ENCODE measurements at regions not wholly inside any gene's neighbourhood (a gene's known extent, or its start where the extent isn't known, plus 50 kb on each side); places are given as distances from the start of the nearest gene placed in this dataset.

GRCh38 chr2:37556256-37556655 lies 115.2 kb downstream of the CDC42EP3 start:
- H3K4me3 ChIP-seq (ENCODE audit: low read length) = no peak overlapping the region
- DNase-seq (ENCODE audit: low read depth) = no peak
- TF ChIP-seq, protein P1, sequence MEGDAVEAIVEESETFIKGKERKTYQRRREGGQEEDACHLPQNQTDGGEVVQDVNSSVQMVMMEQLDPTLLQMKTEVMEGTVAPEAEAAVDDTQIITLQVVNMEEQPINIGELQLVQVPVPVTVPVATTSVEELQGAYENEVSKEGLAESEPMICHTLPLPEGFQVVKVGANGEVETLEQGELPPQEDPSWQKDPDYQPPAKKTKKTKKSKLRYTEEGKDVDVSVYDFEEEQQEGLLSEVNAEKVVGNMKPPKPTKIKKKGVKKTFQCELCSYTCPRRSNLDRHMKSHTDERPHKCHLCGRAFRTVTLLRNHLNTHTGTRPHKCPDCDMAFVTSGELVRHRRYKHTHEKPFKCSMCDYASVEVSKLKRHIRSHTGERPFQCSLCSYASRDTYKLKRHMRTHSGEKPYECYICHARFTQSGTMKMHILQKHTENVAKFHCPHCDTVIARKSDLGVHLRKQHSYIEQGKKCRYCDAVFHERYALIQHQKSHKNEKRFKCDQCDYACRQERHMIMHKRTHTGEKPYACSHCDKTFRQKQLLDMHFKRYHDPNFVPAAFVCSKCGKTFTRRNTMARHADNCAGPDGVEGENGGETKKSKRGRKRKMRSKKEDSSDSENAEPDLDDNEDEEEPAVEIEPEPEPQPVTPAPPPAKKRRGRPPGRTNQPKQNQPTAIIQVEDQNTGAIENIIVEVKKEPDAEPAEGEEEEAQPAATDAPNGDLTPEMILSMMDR (IDR thresholded peaks at IDR 0.05; ENCODE audit: insufficient read depth, low read depth, low read length, missing control alignments) = no peak

DNA sequence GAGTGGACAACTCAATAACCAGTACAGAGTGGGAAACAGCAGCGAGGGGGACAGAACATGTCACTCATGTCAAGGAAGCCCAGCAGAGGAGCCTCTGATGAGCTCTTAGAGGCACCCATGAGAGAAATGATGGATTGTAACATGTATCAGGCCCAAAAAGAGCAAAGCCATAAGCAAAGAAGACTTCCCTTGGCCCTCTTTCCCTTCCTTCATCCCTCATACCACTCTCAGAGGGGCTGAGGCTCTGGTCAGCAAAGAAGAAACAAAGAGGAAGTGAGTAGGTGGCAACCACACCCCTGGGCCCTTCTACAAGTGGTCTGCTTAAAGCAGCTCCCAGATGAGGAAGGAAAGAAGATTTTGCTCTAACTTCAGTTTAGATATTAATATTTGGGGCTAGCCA lies 112.8 kb downstream of the CDC42EP3 start:
- DNase-seq (ENCODE audit: low read depth) = no peak
- TF ChIP-seq, protein P1 (IDR thresholded peaks at IDR 0.05; ENCODE audit: insufficient read depth, low read depth, low read length, missing control alignments) = no peak
- no peak overlapping the region for H3K4me3 ChIP-seq (ENCODE audit: low read length)

DNA sequence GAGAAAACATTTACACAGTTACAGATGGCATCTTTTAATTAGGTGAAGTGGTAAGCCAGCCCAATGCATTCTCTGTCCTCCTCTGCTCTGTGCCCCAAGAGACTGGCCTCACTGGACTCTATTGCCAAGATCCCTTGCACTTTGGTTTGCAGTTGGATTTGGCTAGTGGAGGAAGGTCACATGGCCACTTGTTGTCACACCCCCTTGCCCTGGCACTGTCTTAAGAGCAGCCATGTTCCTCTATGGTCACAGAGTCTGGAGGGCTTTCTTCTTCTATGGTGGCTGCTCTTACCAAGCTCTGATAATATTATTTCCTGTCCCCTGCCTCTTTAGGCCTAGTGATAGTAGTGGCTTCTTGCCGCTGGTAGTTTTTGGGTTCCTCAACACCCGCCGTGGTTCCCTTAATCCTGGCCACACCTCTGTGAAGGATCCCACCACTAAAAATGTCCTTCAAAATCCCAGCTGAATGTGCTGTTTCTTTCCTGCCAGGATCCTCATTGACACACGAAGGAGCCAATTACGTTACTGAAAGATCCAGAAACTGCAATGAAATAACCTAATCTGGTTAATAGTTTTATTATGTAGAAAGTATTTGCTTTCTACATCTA lies 111.1 kb downstream of the CDC42EP3 start:
- no peak overlapping the region for H3K4me3 ChIP-seq (ENCODE audit: low read length)
- TF ChIP-seq, protein P1 (IDR thresholded peaks at IDR 0.05; ENCODE audit: insufficient read depth, low read depth, low read length, missing control alignments) = no peak
- DNase-seq (ENCODE audit: low read depth) = no peak

DNA sequence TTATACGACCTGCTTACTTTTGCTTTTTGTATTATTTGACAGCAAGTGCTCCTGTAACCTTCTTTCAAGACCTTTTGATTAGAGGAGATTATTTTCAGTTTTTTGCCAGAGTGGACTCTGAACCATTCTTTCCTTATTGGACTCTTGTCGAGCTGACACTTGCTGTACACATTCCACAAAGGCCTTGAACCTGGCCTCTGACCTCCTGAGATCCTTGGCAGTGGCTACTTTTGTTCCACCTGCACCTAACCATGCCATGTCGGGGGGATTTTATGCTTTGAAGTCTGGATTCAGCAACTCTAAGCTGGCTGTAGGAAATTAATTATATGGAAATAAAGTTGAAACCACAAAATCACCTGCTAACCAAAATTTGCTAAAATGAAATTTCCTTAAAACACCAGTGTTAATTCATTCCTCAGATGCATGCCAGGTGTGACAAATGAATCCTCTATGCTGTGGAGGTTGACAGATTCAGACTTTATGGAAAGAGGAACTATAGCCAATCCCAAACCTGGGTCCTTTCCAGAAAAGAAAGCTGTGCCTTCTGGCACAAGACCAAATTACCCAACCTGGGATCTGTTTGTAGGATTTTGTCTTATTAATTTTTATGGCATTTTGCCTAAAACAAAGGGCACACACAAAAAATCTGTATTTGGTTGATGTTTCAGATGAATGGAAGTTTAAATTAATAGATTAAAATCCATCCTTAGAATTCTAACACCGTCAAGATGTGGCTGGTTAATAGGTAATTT lies 110.4 kb downstream of the CDC42EP3 start:
- TF ChIP-seq, protein P1 (IDR thresholded peaks at IDR 0.05; ENCODE audit: insufficient read depth, low read depth, low read length, missing control alignments) = no peak
- no peak for DNase-seq (ENCODE audit: low read depth)
- H3K4me3 ChIP-seq (ENCODE audit: low read length) = no peak overlapping the region

DNA sequence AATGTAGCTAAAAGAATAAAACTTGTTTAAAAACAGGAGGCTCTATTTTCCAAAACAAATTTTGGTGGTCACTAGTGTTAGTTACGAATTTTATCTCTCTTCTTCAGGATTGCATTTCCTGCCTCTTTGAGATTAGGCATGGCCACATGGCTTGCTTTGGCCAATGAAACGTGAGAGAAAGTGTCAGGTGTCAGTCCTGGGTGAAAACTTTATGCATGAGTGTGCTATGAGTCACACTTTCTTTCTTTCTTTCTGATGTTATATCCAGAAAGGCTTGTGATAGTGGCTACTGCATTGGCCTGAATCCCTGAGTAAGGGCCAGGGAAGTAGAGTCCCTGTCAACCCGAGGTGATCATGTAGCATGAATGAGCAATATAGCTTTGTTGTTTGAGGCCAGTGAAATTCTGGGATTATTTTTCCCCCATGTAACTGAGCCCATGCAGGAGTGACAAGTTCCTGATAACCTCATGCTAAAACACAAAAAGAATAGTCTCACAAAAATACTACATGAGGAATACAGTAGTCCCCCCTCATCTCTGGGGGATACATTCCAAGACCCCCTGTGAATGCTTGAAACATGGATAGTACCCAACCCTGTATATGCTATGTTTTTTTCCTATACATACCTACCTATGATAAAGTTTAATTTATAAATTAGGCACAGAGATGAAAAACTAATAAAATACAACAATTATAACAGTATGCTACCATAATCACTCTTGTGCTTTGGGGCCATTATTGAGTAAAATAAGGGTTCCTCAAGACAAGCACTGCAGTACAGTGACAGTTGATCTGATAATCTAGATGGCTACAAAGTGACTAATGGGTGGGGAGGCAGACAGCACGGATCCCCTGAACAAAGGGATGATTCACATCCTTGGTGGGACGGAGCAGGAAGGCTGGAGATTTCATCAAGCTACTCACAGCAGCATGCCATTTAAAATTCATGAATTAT lies 109.5 kb downstream of the CDC42EP3 start:
- H3K4me3 ChIP-seq (ENCODE audit: low read length) = no peak overlapping the region
- TF ChIP-seq, protein P1 (IDR thresholded peaks at IDR 0.05; ENCODE audit: insufficient read depth, low read depth, low read length, missing control alignments) = no peak
- peak; percentile 91 for DNase-seq (ENCODE audit: low read depth)

- TF ChIP-seq, protein P1 (IDR thresholded peaks at IDR 0.05; ENCODE audit: insufficient read depth, low read depth, low read length, missing control alignments) = no peak
- no peak overlapping the region for H3K4me3 ChIP-seq (ENCODE audit: low read length)
- no peak for DNase-seq (ENCODE audit: low read depth)
Measured at GRCh38 chr2:37563375-37564015, 107.9 kb downstream of the CDC42EP3 start.
